HCT116 (cell line): ENCODE measurements at regions not wholly inside any gene's neighbourhood (a gene's known extent, or its start where the extent isn't known, plus 50 kb on each side); places are given as distances from the start of the nearest gene placed in this dataset.

Experiments
- CEBPB ChIP-seq: IDR thresholded peaks from 2 replicates; pipeline ENCODE4 v1.6.1; 2012; ENCODE audit warnings: low read depth
- EZH2 ChIP-seq: fragments of 200-600 bp; sonication (generic); IDR thresholded peaks from 2 replicates; pipeline ENCODE4 v1.6.1; 2017; ENCODE audit warnings: antibody characterized with exemption, mixed run types
- EZH2phosphoT487 ChIP-seq: fragments of 200-600 bp; IDR thresholded peaks from 2 replicates; pipeline ENCODE4 v1.6.1; 2018; ENCODE audit warnings: antibody characterized with exemption, borderline replicate concordance
- FOSL1 ChIP-seq: IDR thresholded peaks from 2 replicates; pipeline ENCODE4 v1.6.1; 2012; ENCODE audit warnings: low read depth
- POLR2A ChIP-seq: IDR thresholded peaks from 2 replicates; pipeline ENCODE4 v1.7.0; 2011; ENCODE audit warnings: borderline replicate concordance; ENCODE audit not compliant: insufficient read depth, insufficient read length; ENCODE audit errors: extremely low read depth
- POLR2AphosphoS5 ChIP-seq: IDR thresholded peaks from 2 replicates; pipeline ENCODE4 v1.6.1; 2011; ENCODE audit warnings: mild to moderate bottlenecking, low read depth, low read length, moderate library complexity
- SIN3A ChIP-seq: IDR thresholded peaks from 2 replicates; pipeline ENCODE4 v1.6.1; 2012; ENCODE audit warnings: low read depth
- SRF ChIP-seq: IDR thresholded peaks from 2 replicates; pipeline ENCODE4 v1.6.1; 2012; ENCODE audit warnings: low read depth
- YY1 ChIP-seq: IDR thresholded peaks from 2 replicates; pipeline ENCODE4 v1.6.1; 2011; ENCODE audit warnings: low read length, low read depth, moderate library complexity, mild to moderate bottlenecking; ENCODE audit not compliant: insufficient replicate concordance; ENCODE audit errors: extremely low read depth
- ZFX ChIP-seq: fragments of 450-650 bp; IDR thresholded peaks from 2 replicates; pipeline ENCODE4 v1.6.1; 2017
- TF ChIP-seq, protein P1 (sequence below), 3 experiments: fragments of 200-600 bp in 1 of 3; sonication (generic) in 1 of 3; IDR thresholded peaks in 2 of 3; conservative IDR thresholded peaks in 1 of 3; 2 replicates each; pipeline ENCODE4 v1.5.1; 2012 to 2017; ENCODE audit warnings: low read depth in 2 of 3, low read length in 2 of 3, antibody characterized with exemption in 1 of 3, borderline replicate concordance in 1 of 3, control low read depth in 1 of 3, mild to moderate bottlenecking in 1 of 3, mixed read lengths in 1 of 3, mixed run types in 1 of 3, moderate library complexity in 1 of 3; ENCODE audit not compliant: insufficient read depth in 1 of 3

DNA sequence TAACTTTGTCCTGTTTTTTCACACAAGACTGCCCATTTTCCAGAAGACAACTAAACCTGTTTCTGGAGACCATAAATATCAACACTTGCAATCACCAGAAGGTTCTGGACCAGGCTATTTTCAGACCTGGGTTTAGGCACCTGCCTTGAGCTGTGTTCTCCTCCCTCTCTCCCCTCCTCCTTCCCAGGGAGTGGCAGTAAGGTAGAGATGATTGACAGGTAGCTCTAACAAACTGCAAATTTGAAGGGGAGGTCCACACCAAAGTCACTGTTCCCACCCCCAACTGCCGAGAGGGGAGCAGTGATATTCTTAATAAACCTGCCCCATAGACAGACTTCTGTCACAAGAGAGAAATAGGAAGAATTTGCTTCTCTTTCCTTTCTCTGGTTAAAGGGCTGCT is 91.2 kb upstream of the BACH2 start:
- TF ChIP-seq, protein P1, sequence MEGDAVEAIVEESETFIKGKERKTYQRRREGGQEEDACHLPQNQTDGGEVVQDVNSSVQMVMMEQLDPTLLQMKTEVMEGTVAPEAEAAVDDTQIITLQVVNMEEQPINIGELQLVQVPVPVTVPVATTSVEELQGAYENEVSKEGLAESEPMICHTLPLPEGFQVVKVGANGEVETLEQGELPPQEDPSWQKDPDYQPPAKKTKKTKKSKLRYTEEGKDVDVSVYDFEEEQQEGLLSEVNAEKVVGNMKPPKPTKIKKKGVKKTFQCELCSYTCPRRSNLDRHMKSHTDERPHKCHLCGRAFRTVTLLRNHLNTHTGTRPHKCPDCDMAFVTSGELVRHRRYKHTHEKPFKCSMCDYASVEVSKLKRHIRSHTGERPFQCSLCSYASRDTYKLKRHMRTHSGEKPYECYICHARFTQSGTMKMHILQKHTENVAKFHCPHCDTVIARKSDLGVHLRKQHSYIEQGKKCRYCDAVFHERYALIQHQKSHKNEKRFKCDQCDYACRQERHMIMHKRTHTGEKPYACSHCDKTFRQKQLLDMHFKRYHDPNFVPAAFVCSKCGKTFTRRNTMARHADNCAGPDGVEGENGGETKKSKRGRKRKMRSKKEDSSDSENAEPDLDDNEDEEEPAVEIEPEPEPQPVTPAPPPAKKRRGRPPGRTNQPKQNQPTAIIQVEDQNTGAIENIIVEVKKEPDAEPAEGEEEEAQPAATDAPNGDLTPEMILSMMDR (IDR thresholded peaks at IDR 0.05 in 2 of 3, conservative IDR thresholded peaks at IDR 0.05 in 1 of 3; ENCODE audit: borderline replicate concordance in 1 of 3, insufficient read depth in 1 of 3, low read depth in 2 of 3, low read length in 2 of 3): no peak
- TF ChIP-seq SIN3A (no peak), SRF (no peak), POLR2A (no peak), POLR2AphosphoS5 (no peak), YY1 (no peak), ZFX (no peak), EZH2phosphoT487 (no peak), EZH2 (no peak), FOSL1 (no peak), CEBPB (no peak)
